B cell (primary cell): ENCODE measurements at regions not wholly inside any gene's neighbourhood (a gene's known extent, or its start where the extent isn't known, plus 50 kb on each side); places are given as distances from the start of the nearest gene placed in this dataset.

Source experiments
- ATAC-seq: fragments of 200-7000 bp; cut with Tn5 transposase; one replicate; pipeline ENCODE4 v1.10.0; 2021; ENCODE audit warnings: low read depth, mild to moderate bottlenecking, moderate number of reproducible peaks, moderate library complexity
- CTCF ChIA-PET: fragments of 350-600 bp; sonication (Branson Sonifier 250); formaldehyde crosslinking; loops from one replicate; lab custom pipeline; 2021; ENCODE audit warnings: antibody characterized with exemption, inconsistent platforms; lab: Charles Lee
- POLR2A ChIA-PET: fragments of 350-600 bp; sonication (Branson Sonifier 250); formaldehyde crosslinking; loops from one replicate; lab custom pipeline; 2021; ENCODE audit warnings: antibody characterized with exemption; lab: Charles Lee
- DNase-seq: peaks from one replicate; pipeline ENCODE4 v3.0.0; 2013
- H2AFZ ChIP-seq: 2 replicates; pipeline ENCODE4 v1.6.1; 2012; ENCODE audit warnings: mild to moderate bottlenecking, low read depth, low read length; ENCODE audit not compliant: insufficient read depth, poor library complexity, severe bottlenecking
- H3K27ac ChIP-seq, 2 donors: 1 replicate in 1 of 2; 2 replicates in 1 of 2; pipeline ENCODE4 v1.5.1; 2012 to 2013; ENCODE audit warnings: low read length in 2 of 2, mild to moderate bottlenecking in 2 of 2, moderate library complexity in 1 of 2
- H3K27me3 ChIP-seq, 4 experiments: fragments of 200-600 bp in 1 of 4; sonication (generic) in 1 of 4; replicated peaks in 1 of 4; 1 replicate in 2 of 4; 2 replicates in 2 of 4; pipeline versions ENCODE4 v1.6.1 to v1.7.0; 2013 to 2016; ENCODE audit warnings: low read length in 3 of 4, mild to moderate bottlenecking in 2 of 4, mixed read lengths in 1 of 4, moderate library complexity in 1 of 4; ENCODE audit not compliant: insufficient read depth in 4 of 4, control insufficient read depth in 3 of 4; ENCODE audit errors: control extremely low read depth in 1 of 4
- H3K36me3 ChIP-seq, 2 experiments: replicated peaks in 1 of 2; 1 replicate in 1 of 2; 2 replicates in 1 of 2; pipeline versions ENCODE4 v1.6.1 to v1.7.1; 2013; ENCODE audit warnings: low read length in 1 of 2; ENCODE audit not compliant: insufficient read depth in 2 of 2, control insufficient read depth in 1 of 2; ENCODE audit errors: control extremely low read depth in 1 of 2, extremely low read depth in 1 of 2
- H3K4me1 ChIP-seq, 2 donors: fragments of 200-600 bp in 1 of 2; sonication (generic) in 1 of 2; 1 replicate in 1 of 2; 2 replicates in 1 of 2; pipeline versions ENCODE4 v1.5.1 to v1.6.1; 2013 to 2017; ENCODE audit warnings: low read length in 2 of 2; ENCODE audit not compliant: control insufficient read depth in 2 of 2, insufficient read depth in 2 of 2
- H3K4me2 ChIP-seq: replicated peaks from 2 replicates; pipeline ENCODE3; 2012; ENCODE audit warnings: mild to moderate bottlenecking, low read depth, low read length; ENCODE audit not compliant: poor library complexity, severe bottlenecking
- H3K4me3 ChIP-seq, 5 experiments: fragments of 200-600 bp in 1 of 5; sonication (generic) in 1 of 5; 1 replicate in 3 of 5; 2 replicates in 2 of 5; pipeline versions ENCODE4 v1.5.1 to v1.7.0; 2011 to 2016; ENCODE audit warnings: low read length in 4 of 5, mild to moderate bottlenecking in 4 of 5, low read depth in 2 of 5, control low read depth in 1 of 5, moderate library complexity in 1 of 5; ENCODE audit not compliant: insufficient read depth in 1 of 5; ENCODE audit errors: control extremely low read depth in 1 of 5, extremely low read depth in 1 of 5
- H3K79me2 ChIP-seq: fragments of 200-600 bp; sonication (generic); one replicate; pipeline ENCODE4 v1.6.0; 2016; ENCODE audit warnings: low read length; ENCODE audit not compliant: control insufficient read depth, insufficient read depth
- H3K9ac ChIP-seq: fragments of 200-600 bp; sonication (generic); 2 replicates; pipeline ENCODE4 v1.6.1; 2017; ENCODE audit warnings: mild to moderate bottlenecking, low read length, moderate library complexity
- H3K9me3 ChIP-seq, 3 donors: one replicate each; pipeline versions ENCODE4 v1.6.1 to v1.7.1; 2013; ENCODE audit warnings: low read length in 2 of 3; ENCODE audit not compliant: control insufficient read depth in 2 of 3, insufficient read depth in 1 of 3; ENCODE audit errors: control extremely low read depth in 1 of 3
- H4K20me1 ChIP-seq: 2 replicates; pipeline ENCODE4 v1.6.0; 2012; ENCODE audit warnings: mild to moderate bottlenecking, low read length; ENCODE audit not compliant: insufficient read depth, control insufficient read depth, poor library complexity, severe bottlenecking
- H3K27ac Mint-ChIP-seq: one replicate; pipeline ENCODE4 v1.8.0; 2021; ENCODE audit warnings: mixed read lengths
- H3K27me3 Mint-ChIP-seq: one replicate; pipeline ENCODE4 v1.8.0; 2021; ENCODE audit warnings: mixed read lengths
- H3K4me1 Mint-ChIP-seq: one replicate; pipeline ENCODE4 v1.8.0; 2021; ENCODE audit warnings: mixed read lengths
- H3K4me3 Mint-ChIP-seq: one replicate; pipeline ENCODE4 v1.8.0; 2021; ENCODE audit warnings: mixed read lengths
- H3K9me3 Mint-ChIP-seq: one replicate; pipeline ENCODE4 v1.8.0; 2022; ENCODE audit warnings: mixed read lengths; ENCODE audit not compliant: insufficient read depth
- EZH2 ChIP-seq: IDR thresholded peaks from 2 replicates; pipeline ENCODE4 v1.6.1; 2012; ENCODE audit warnings: borderline replicate concordance, low read depth, mild to moderate bottlenecking, moderate library complexity, low read length; ENCODE audit not compliant: insufficient read depth, poor library complexity, severe bottlenecking
- WGBS: methylation state at CpG from one replicate; pipeline ENCODE4 v1.1.5; 2013; ENCODE audit warnings: missing lambda C conversion rate; ENCODE audit not compliant: insufficient coverage; 5-methylcytosine and 5-hydroxymethylcytosine counted together
- intact Hi-C: fragments of 100-400 bp; cut with micrococcal nuclease; formaldehyde crosslinking; loops from one replicate; pipeline ENCODE4 v1.10.0; 2022
- small RNA-seq: library from RNA; depleted of rRNA; stranded (forward); fragments of <200 nt; gene quantifications from one replicate; pipeline ENCODE3, GENCODE V24; 2012; ENCODE audit warnings: low replicate concordance, low read depth; ENCODE audit not compliant: insufficient read length
- TF ChIP-seq, protein P1 (sequence below): fragments of 200-600 bp; IDR thresholded peaks from one replicate; pipeline ENCODE4 v1.8.0; 2022; ENCODE audit warnings: antibody characterized with exemption, mild to moderate bottlenecking

DNA sequence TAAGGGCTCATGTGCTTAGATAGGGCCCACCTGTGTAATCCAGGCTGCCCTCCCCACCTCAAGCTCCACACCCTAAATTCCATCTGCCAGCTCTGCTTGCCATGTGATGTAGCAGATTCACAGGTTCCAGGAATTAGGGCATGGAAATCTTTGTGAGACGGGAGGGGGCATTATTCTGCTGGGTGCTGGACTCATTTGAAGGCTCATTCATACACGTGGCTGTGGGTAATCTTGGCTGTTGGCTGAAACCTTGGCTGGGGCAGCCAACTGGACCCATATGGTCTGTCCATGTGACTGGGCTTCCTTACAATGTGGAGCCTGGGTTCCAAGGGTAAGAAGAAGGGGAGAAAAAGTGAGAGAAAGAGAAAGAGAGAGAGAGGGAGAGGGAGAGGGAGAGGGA lies 115.1 kb downstream of the CYLD start:
- H3K36me3 ChIP-seq: no peaks in the 10 kb centered on the region
- Mint-ChIP-seq H3K27me3 (peaks cover 38% of the 10 kb centered on the region), H3K4me1 (no peaks in the 10 kb centered on the region), H3K4me3 (no peak overlapping the region), H3K9me3 (no peaks in the 10 kb centered on the region), H3K27ac (no peak overlapping the region)
- intact Hi-C loops: no loop called here
- H4K20me1 ChIP-seq: no peaks in the 10 kb centered on the region
- TF ChIP-seq, protein P1, sequence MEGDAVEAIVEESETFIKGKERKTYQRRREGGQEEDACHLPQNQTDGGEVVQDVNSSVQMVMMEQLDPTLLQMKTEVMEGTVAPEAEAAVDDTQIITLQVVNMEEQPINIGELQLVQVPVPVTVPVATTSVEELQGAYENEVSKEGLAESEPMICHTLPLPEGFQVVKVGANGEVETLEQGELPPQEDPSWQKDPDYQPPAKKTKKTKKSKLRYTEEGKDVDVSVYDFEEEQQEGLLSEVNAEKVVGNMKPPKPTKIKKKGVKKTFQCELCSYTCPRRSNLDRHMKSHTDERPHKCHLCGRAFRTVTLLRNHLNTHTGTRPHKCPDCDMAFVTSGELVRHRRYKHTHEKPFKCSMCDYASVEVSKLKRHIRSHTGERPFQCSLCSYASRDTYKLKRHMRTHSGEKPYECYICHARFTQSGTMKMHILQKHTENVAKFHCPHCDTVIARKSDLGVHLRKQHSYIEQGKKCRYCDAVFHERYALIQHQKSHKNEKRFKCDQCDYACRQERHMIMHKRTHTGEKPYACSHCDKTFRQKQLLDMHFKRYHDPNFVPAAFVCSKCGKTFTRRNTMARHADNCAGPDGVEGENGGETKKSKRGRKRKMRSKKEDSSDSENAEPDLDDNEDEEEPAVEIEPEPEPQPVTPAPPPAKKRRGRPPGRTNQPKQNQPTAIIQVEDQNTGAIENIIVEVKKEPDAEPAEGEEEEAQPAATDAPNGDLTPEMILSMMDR: no peak
- TF ChIP-seq EZH2: no peak
- H3K9me3 ChIP-seq: peaks cover 0 to 8% (median 0%) of the 10 kb centered on the region in 3 donors
- no peaks in the 10 kb centered on the region for H3K79me2 ChIP-seq
- WGBS: 76% methylated on average over 2 of the region's 2 CpGs
- CTCF ChIA-PET: no interaction called here
- no peak overlapping the region for H3K27ac ChIP-seq
- H3K4me3 ChIP-seq: no peak overlapping the region
- ATAC-seq (no peak), DNase-seq (no peak)
- H3K9ac ChIP-seq: no peak overlapping the region
- POLR2A ChIA-PET: no interaction called here
- no peak overlapping the region for H2AFZ ChIP-seq
- H3K4me1 ChIP-seq: no peaks in the 10 kb centered on the region
- peaks cover 0 to 5% (median 0%) of the 10 kb centered on the region in 4 experiments for H3K27me3 ChIP-seq
- H3K4me2 ChIP-seq: no peak overlapping the region

GRCh38 chr16:50853329-50853728 lies 111.4 kb downstream of the CYLD start:
- Histone ChIP-seq H3K4me1 (no peaks in the 10 kb centered on the region), H3K27me3 (peaks cover 0 to 8% (median 0%) of the 10 kb centered on the region in 4 experiments), H3K9me3 (peaks cover 0 to 8% (median 0%) of the 10 kb centered on the region in 3 donors), H2AFZ (no peak overlapping the region), H3K9ac (no peak overlapping the region), H4K20me1 (no peaks in the 10 kb centered on the region), H3K27ac (no peak overlapping the region), H3K4me2 (no peak overlapping the region), H3K79me2 (no peaks in the 10 kb centered on the region), H3K4me3 (no peak overlapping the region), H3K36me3 (no peaks in the 10 kb centered on the region)
- intact Hi-C loops: no loop called here
- Mint-ChIP-seq H3K4me1 (no peaks in the 10 kb centered on the region), H3K27ac (no peak overlapping the region), H3K9me3 (no peaks in the 10 kb centered on the region), H3K27me3 (peaks cover 49% of the 10 kb centered on the region), H3K4me3 (no peak overlapping the region)
- ATAC-seq (no peak), DNase-seq (no peak)
- ChIA-PET POLR2A (no interaction called here), CTCF (no interaction called here)
- whole genome bisulfite sequencing: no CpG with 5 or more reads among the region's 1 CpG
- no peak for TF ChIP-seq EZH2
- TF ChIP-seq, protein P1: no peak

Small RNA genes lying in the stretch of these regions (small RNA-seq; reads per million reads assigned to genes)
- 11.8 reads per million, percentile 85 among the genes with 10 or more reads in this experiment for gene RNA5SP426
